ENCODE measurements at regions not wholly inside any gene's neighbourhood (a gene's known extent, or its start where the extent isn't known, plus 50 kb on each side); places are given as distances from the start of the nearest gene placed in this dataset.

DNA sequence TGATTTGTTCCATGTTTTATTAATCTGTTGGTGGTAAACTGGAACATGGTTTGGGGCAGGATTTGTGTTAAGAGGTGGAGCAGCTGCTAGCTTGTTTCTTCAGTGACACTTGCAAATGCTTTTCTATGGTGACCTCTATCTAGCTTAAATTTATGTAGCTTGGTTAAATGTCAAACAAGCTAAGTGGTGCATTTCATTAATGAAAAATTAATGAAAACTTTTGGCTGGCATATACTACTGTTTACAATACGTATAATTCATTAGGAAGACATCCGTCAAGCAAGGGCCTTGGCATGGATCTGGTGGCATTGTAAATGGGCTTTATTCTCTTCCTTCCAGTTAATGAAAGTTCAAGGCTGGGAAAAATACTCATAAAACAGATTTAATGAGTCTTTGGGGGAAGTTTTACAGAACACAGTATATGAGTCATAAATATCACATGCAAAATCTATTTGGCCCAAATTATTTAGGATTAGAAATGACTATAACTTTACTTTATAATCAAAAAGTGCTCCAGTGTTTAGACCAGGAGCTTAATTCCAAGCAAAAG is 807.7 kb upstream of the SEL1L start:
- BruUV-seq (replicated peaks) = no TSS peak
- Histone ChIP-seq H4K20me1 (ENCODE audit: insufficient read depth, low read length) (no peaks in the 10 kb centered on the region), H3K79me2 (ENCODE audit: insufficient read depth, low read depth, low read length) (no peaks in the 10 kb centered on the region), H3K9me3 (ENCODE audit: low read length) (no peaks in the 10 kb centered on the region), H3K4me2 (ENCODE audit: low read length) (no peak overlapping the region), H3K4me1 (ENCODE audit: insufficient read depth, low read length, poor library complexity, severe bottlenecking) (no peaks in the 10 kb centered on the region), H3K27ac (ENCODE audit: low read depth, low read length, poor library complexity, severe bottlenecking) (no peak overlapping the region), H3K9me2 (ENCODE audit: insufficient read depth, low read length) (no peaks in the 10 kb centered on the region), H3K4me3 (ENCODE audit: low read depth, low read length, poor library complexity, severe bottlenecking) (no peak overlapping the region), H3K36me3 (ENCODE audit: insufficient read depth, low read length) (no peaks in the 10 kb centered on the region), H2AFZ (ENCODE audit: low read length) (no peak overlapping the region)
- POLR2A ChIA-PET = interaction anchor here (0.6 kb wide), 1 partner anchor 21 kb away, joined by 3 read pairs; no protein-coding TSS in a partner anchor
- no peak for DNase-seq (ENCODE audit: low spot score)
- TF ChIP-seq, protein P1, sequence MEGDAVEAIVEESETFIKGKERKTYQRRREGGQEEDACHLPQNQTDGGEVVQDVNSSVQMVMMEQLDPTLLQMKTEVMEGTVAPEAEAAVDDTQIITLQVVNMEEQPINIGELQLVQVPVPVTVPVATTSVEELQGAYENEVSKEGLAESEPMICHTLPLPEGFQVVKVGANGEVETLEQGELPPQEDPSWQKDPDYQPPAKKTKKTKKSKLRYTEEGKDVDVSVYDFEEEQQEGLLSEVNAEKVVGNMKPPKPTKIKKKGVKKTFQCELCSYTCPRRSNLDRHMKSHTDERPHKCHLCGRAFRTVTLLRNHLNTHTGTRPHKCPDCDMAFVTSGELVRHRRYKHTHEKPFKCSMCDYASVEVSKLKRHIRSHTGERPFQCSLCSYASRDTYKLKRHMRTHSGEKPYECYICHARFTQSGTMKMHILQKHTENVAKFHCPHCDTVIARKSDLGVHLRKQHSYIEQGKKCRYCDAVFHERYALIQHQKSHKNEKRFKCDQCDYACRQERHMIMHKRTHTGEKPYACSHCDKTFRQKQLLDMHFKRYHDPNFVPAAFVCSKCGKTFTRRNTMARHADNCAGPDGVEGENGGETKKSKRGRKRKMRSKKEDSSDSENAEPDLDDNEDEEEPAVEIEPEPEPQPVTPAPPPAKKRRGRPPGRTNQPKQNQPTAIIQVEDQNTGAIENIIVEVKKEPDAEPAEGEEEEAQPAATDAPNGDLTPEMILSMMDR (conservative IDR thresholded peaks at IDR 0.05; ENCODE audit: low read length) = no peak
- TF ChIP-seq EZH2phosphoT487 (IDR thresholded peaks at IDR 0.05; ENCODE audit: borderline replicate concordance, low read depth, low read length) = no peak
- intact Hi-C loops (cut with micrococcal nuclease; ENCODE audit: unreplicated experiment) = no loop called here
- CTCF ChIA-PET (ENCODE audit: unreplicated experiment) = no interaction called here

DNA sequence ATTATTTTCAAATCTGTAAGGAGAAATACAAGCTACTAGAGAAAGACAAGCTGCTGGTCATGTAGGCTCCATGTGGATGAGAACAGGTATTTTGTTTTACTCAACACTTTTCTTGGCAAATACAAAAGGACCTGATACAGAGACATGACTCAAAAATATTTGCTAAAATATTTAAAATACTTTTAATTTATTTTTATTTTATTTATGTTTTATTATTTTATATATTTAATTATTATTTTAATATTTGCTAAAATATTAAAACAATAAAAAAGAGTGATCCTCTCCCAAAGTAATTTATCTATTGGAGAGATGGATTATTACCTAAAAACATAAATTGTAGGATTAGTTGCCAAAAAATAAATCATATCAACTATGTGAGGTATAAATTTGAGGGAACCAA is 808.9 kb upstream of the SEL1L start:
- H3K9me2 ChIP-seq (ENCODE audit: insufficient read depth, low read length) = no peaks in the 10 kb centered on the region
- no peak overlapping the region for H3K4me3 ChIP-seq (ENCODE audit: low read depth, low read length, poor library complexity, severe bottlenecking)
- H3K4me2 ChIP-seq (ENCODE audit: low read length) = no peak overlapping the region
- ChIA-PET POLR2A (interaction anchor here (0.6 kb wide), 1 partner anchor 1251 kb away, joined by 3 read pairs; no protein-coding TSS in a partner anchor), CTCF (ENCODE audit: unreplicated experiment) (no interaction called here)
- intact Hi-C loops (cut with micrococcal nuclease; ENCODE audit: unreplicated experiment) = no loop called here
- H3K9me3 ChIP-seq (ENCODE audit: low read length) = no peaks in the 10 kb centered on the region
- no peak for DNase-seq (ENCODE audit: low spot score)
- no peaks in the 10 kb centered on the region for H3K36me3 ChIP-seq (ENCODE audit: insufficient read depth, low read length)
- TF ChIP-seq EZH2phosphoT487 (IDR thresholded peaks at IDR 0.05; ENCODE audit: borderline replicate concordance, low read depth, low read length) = no peak
- TF ChIP-seq, protein P1 (conservative IDR thresholded peaks at IDR 0.05; ENCODE audit: low read length) = no peak
- no peak overlapping the region for H3K27ac ChIP-seq (ENCODE audit: low read depth, low read length, poor library complexity, severe bottlenecking)
- BruUV-seq (replicated peaks) = no TSS peak
- H2AFZ ChIP-seq (ENCODE audit: low read length) = no peak overlapping the region
- no peaks in the 10 kb centered on the region for H3K79me2 ChIP-seq (ENCODE audit: insufficient read depth, low read depth, low read length)
- H4K20me1 ChIP-seq (ENCODE audit: insufficient read depth, low read length) = no peaks in the 10 kb centered on the region
- H3K4me1 ChIP-seq (ENCODE audit: insufficient read depth, low read length, poor library complexity, severe bottlenecking) = no peaks in the 10 kb centered on the region

DNA sequence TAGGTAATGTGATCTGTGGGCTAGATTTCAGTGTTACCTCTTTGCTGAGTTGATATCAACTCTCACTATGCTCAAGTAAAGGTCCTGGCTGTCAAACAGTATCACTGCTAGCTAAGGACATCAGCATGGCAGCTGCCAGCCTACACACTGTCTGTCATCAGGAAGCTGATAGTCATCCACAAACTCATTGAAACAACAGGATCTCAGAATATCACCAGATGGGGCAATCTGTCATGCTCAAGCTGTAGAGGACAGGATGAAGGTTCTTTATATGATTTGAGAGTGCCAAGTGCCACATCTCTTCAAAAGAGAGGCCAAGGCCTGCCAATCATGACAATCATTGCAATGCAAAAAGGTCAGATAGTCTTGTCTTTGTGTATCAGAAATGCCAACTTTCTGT is 811.5 kb upstream of the SEL1L start:
- no peak overlapping the region for H3K27ac ChIP-seq (ENCODE audit: low read depth, low read length, poor library complexity, severe bottlenecking)
- no peaks in the 10 kb centered on the region for H3K36me3 ChIP-seq (ENCODE audit: insufficient read depth, low read length)
- ChIA-PET CTCF (ENCODE audit: unreplicated experiment) (no interaction called here), POLR2A (interaction anchor here (1.7 kb wide), 1 partner anchor 12 kb away, joined by 3 read pairs; no protein-coding TSS in a partner anchor)
- H3K9me3 ChIP-seq (ENCODE audit: low read length) = no peaks in the 10 kb centered on the region
- H2AFZ ChIP-seq (ENCODE audit: low read length) = no peak overlapping the region
- no peak overlapping the region for H3K4me3 ChIP-seq (ENCODE audit: low read depth, low read length, poor library complexity, severe bottlenecking)
- H3K4me2 ChIP-seq (ENCODE audit: low read length) = no peak overlapping the region
- H3K79me2 ChIP-seq (ENCODE audit: insufficient read depth, low read depth, low read length) = no peaks in the 10 kb centered on the region
- DNase-seq (ENCODE audit: low spot score) = no peak
- H3K4me1 ChIP-seq (ENCODE audit: insufficient read depth, low read length, poor library complexity, severe bottlenecking) = no peaks in the 10 kb centered on the region
- no TSS peak for BruUV-seq (replicated peaks)
- no peaks in the 10 kb centered on the region for H3K9me2 ChIP-seq (ENCODE audit: insufficient read depth, low read length)
- intact Hi-C loops (cut with micrococcal nuclease; ENCODE audit: unreplicated experiment) = no loop called here
- TF ChIP-seq EZH2phosphoT487 (IDR thresholded peaks at IDR 0.05; ENCODE audit: borderline replicate concordance, low read depth, low read length) = no peak
- TF ChIP-seq, protein P1 (conservative IDR thresholded peaks at IDR 0.05; ENCODE audit: low read length) = no peak
- no peaks in the 10 kb centered on the region for H4K20me1 ChIP-seq (ENCODE audit: insufficient read depth, low read length)

Data from OCI-LY7 (cell line).